ENCODE measurements at regions not wholly inside any gene's neighbourhood (a gene's known extent, or its start where the extent isn't known, plus 50 kb on each side); places are given as distances from the start of the nearest gene placed in this dataset.

DNA sequence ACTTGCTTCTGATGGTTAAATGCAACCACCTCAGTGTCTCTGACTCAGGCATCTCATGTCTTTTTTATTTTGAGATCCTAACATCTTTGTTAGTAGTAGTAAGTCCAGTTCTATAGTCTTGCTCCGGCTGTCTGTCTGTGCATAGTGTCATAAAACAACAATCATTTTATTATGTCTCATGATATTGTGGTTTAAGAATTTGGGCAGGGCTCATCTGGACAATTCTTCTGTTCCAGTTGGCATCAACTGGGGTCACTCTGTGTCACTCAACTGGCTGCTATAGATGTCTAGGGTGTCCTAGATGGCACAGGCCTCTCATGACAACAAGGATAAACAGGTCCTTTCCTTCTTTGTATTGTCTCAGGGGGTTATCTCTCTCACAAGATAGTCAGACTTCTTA lies 299.6 kb upstream of the ZNF521 start:
- no peak for TF ChIP-seq POLR2A (IDR thresholded peaks at IDR 0.05; ENCODE audit: low read length)
- TF ChIP-seq GATA1 (IDR thresholded peaks at IDR 0.05; ENCODE audit: low read depth, low read length): no peak
